ENCODE measurements at regions not wholly inside any gene's neighbourhood (a gene's known extent, or its start where the extent isn't known, plus 50 kb on each side); places are given as distances from the start of the nearest gene placed in this dataset.

- DNase-seq (ENCODE audit: low spot score), result no peak
- CTCF ChIA-PET, result no interaction called here
- TF ChIP-seq, protein P1, sequence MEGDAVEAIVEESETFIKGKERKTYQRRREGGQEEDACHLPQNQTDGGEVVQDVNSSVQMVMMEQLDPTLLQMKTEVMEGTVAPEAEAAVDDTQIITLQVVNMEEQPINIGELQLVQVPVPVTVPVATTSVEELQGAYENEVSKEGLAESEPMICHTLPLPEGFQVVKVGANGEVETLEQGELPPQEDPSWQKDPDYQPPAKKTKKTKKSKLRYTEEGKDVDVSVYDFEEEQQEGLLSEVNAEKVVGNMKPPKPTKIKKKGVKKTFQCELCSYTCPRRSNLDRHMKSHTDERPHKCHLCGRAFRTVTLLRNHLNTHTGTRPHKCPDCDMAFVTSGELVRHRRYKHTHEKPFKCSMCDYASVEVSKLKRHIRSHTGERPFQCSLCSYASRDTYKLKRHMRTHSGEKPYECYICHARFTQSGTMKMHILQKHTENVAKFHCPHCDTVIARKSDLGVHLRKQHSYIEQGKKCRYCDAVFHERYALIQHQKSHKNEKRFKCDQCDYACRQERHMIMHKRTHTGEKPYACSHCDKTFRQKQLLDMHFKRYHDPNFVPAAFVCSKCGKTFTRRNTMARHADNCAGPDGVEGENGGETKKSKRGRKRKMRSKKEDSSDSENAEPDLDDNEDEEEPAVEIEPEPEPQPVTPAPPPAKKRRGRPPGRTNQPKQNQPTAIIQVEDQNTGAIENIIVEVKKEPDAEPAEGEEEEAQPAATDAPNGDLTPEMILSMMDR (conservative IDR thresholded peaks at IDR 0.05; ENCODE audit: low read depth, low read length), result no peak
- no peak for TF ChIP-seq EZH2 (IDR thresholded peaks at IDR 0.05; ENCODE audit: borderline replicate concordance, low read depth, low read length, poor library complexity, severe bottlenecking)
- intact Hi-C loops (cut with micrococcal nuclease; ENCODE audit: unreplicated experiment), result no loop called here
- H3K4me3 ChIP-seq (ENCODE audit: low read depth, low read length, poor library complexity, severe bottlenecking), result no peak overlapping the region
- no peak overlapping the region for H3K27ac ChIP-seq (ENCODE audit: low read depth, low read length, poor library complexity, severe bottlenecking)
- POLR2A ChIA-PET (ENCODE audit: low non-redundant PET), result no interaction called here
- H3K27me3 ChIP-seq (replicated peaks; ENCODE audit: insufficient read depth, low read depth, low read length, poor library complexity), result peaks cover 5% of the 10 kb centered on the region
- no peaks in the 10 kb centered on the region for H3K4me1 ChIP-seq (ENCODE audit: insufficient read depth, low read length, poor library complexity, severe bottlenecking)
- BruUV-seq (replicated peaks), result no TSS peak
- no peaks in the 10 kb centered on the region for H3K36me3 ChIP-seq (ENCODE audit: insufficient read depth, low read length, poor library complexity, severe bottlenecking)
- no peaks in the 10 kb centered on the region for H3K9me3 ChIP-seq (ENCODE audit: low read depth, low read length, poor library complexity, severe bottlenecking)
Measured at GRCh38 chr7:25771491-25771890, 380.5 kb upstream of the NFE2L3 start.

DNA sequence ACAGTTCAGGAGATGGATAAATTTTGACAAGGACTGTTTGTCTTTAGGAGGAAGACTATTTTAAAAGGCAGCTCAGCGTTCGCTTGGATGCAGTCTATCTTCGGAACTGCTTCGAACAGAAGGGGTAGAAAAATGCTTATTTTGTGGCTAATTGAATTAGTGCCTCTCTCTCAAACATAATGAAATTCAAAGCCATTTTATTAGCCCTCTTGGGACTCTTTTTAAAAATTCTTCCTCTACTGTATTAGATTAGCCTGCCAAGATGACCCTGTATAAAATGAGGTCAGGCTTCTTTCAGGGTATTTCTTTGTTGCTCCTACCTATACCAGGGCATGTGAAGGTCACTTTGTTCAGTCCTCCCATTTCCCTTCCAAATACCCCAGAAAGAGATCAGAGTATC lies 379.2 kb upstream of the NFE2L3 start:
- Histone ChIP-seq H3K27ac (ENCODE audit: low read depth, low read length, poor library complexity, severe bottlenecking) (no peak overlapping the region), H3K4me3 (ENCODE audit: low read depth, low read length, poor library complexity, severe bottlenecking) (no peak overlapping the region), H3K27me3 (replicated peaks; ENCODE audit: insufficient read depth, low read depth, low read length, poor library complexity) (peaks cover 5% of the 10 kb centered on the region), H3K4me1 (ENCODE audit: insufficient read depth, low read length, poor library complexity, severe bottlenecking) (no peaks in the 10 kb centered on the region), H3K36me3 (ENCODE audit: insufficient read depth, low read length, poor library complexity, severe bottlenecking) (no peaks in the 10 kb centered on the region), H3K9me3 (ENCODE audit: low read depth, low read length, poor library complexity, severe bottlenecking) (no peaks in the 10 kb centered on the region)
- DNase-seq (ENCODE audit: low spot score), result peak; percentile 5
- intact Hi-C loops (cut with micrococcal nuclease; ENCODE audit: unreplicated experiment), result no loop called here
- ChIA-PET POLR2A (ENCODE audit: low non-redundant PET) (no interaction called here), CTCF (no interaction called here)
- BruUV-seq (replicated peaks), result no TSS peak
- TF ChIP-seq, protein P1 (conservative IDR thresholded peaks at IDR 0.05; ENCODE audit: low read depth, low read length), result no peak
- no peak for TF ChIP-seq EZH2 (IDR thresholded peaks at IDR 0.05; ENCODE audit: borderline replicate concordance, low read depth, low read length, poor library complexity, severe bottlenecking)

- ChIA-PET POLR2A (ENCODE audit: low non-redundant PET) (interaction anchor here (0.6 kb wide), 1 partner anchor 118 kb away, joined by 3 read pairs; no protein-coding TSS in a partner anchor), CTCF (no interaction called here)
- H3K27ac ChIP-seq (ENCODE audit: low read depth, low read length, poor library complexity, severe bottlenecking), result no peak overlapping the region
- DNase-seq (ENCODE audit: low spot score), result no peak
- H3K4me1 ChIP-seq (ENCODE audit: insufficient read depth, low read length, poor library complexity, severe bottlenecking), result no peaks in the 10 kb centered on the region
- intact Hi-C loops (cut with micrococcal nuclease; ENCODE audit: unreplicated experiment), result no loop called here
- TF ChIP-seq, protein P1 (conservative IDR thresholded peaks at IDR 0.05; ENCODE audit: low read depth, low read length), result no peak
- no peak for TF ChIP-seq EZH2 (IDR thresholded peaks at IDR 0.05; ENCODE audit: borderline replicate concordance, low read depth, low read length, poor library complexity, severe bottlenecking)
- H3K4me3 ChIP-seq (ENCODE audit: low read depth, low read length, poor library complexity, severe bottlenecking), result no peak overlapping the region
- no peaks in the 10 kb centered on the region for H3K36me3 ChIP-seq (ENCODE audit: insufficient read depth, low read length, poor library complexity, severe bottlenecking)
- H3K9me3 ChIP-seq (ENCODE audit: low read depth, low read length, poor library complexity, severe bottlenecking), result no peaks in the 10 kb centered on the region
- H3K27me3 ChIP-seq (replicated peaks; ENCODE audit: insufficient read depth, low read depth, low read length, poor library complexity), result peaks cover 3% of the 10 kb centered on the region
- BruUV-seq (replicated peaks), result no TSS peak
Measured at GRCh38 chr7:25774675-25775074, 377.3 kb upstream of the NFE2L3 start.
